ENCODE measurements at regions not wholly inside any gene's neighbourhood (a gene's known extent, or its start where the extent isn't known, plus 50 kb on each side); places are given as distances from the start of the nearest gene placed in this dataset.
"Not testable (repeated sequence)": the region's sequence is repeated elsewhere in the genome, so short reads cannot be mapped to it uniquely, and the experiment has no call there.

- Histone ChIP-seq H3K27ac (ENCODE audit: low read depth in 2 of 2, low read length in 2 of 2) (no peak overlapping the region), H3K27me3 (ENCODE audit: control insufficient read depth, insufficient read depth, low read length) (no peaks in the 10 kb centered on the region), H3K4me3 (ENCODE audit: low read length in 3 of 3) (no peak overlapping the region), H3K36me3 (ENCODE audit: control insufficient read depth in 2 of 3, insufficient read depth in 3 of 3, low read length in 3 of 3) (no peaks in the 10 kb centered on the region), H3K4me1 (ENCODE audit: control insufficient read depth in 2 of 3, insufficient read depth in 2 of 3, low read depth in 1 of 3, low read length in 3 of 3) (no peaks in the 10 kb centered on the region), H3K9me3 (ENCODE audit: control insufficient read depth in 2 of 3, insufficient read depth in 1 of 3, low read length in 3 of 3) (no peaks in the 10 kb centered on the region), H3K9ac (ENCODE audit: low read length in 3 of 3) (no peak overlapping the region)
- FAIRE-seq (peak; percentile 90), DNase-seq (peak in 4 of 5 donors; percentile 18 to 48 (median 31))
- intact Hi-C loops (cut with DNase I), result no loop called here
- TF ChIP-seq, protein P1, sequence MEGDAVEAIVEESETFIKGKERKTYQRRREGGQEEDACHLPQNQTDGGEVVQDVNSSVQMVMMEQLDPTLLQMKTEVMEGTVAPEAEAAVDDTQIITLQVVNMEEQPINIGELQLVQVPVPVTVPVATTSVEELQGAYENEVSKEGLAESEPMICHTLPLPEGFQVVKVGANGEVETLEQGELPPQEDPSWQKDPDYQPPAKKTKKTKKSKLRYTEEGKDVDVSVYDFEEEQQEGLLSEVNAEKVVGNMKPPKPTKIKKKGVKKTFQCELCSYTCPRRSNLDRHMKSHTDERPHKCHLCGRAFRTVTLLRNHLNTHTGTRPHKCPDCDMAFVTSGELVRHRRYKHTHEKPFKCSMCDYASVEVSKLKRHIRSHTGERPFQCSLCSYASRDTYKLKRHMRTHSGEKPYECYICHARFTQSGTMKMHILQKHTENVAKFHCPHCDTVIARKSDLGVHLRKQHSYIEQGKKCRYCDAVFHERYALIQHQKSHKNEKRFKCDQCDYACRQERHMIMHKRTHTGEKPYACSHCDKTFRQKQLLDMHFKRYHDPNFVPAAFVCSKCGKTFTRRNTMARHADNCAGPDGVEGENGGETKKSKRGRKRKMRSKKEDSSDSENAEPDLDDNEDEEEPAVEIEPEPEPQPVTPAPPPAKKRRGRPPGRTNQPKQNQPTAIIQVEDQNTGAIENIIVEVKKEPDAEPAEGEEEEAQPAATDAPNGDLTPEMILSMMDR (IDR thresholded peaks at IDR 0.05; ENCODE audit: borderline replicate concordance, extremely low read depth, insufficient read depth), result no peak
Observed at GRCh38 chrX:53831662-53832635, 145.4 kb upstream of the HUWE1 start.

DNA sequence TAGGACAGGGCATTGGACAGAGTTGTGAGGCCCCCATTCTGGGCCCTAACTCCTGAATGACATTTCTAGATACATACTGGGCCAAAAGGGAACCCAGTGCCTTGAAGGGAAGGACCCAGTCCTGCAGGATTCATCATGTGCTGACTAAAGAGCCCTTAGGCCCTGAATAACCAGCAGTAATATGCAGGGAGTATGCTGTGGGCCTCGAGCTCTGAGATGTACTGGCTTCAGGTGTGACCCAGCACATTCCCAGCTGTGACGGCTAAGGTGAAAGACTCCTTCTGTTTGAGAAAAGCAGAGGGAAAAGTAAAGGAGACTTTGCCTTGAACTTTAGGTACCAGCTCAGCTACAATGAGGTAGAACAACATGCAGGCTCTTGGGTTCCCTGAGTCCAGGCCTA, 138.2 kb upstream of the HUWE1 start:
- FAIRE-seq, result no peak
- H3K27me3 ChIP-seq (ENCODE audit: control insufficient read depth, insufficient read depth, low read length), result no peaks in the 10 kb centered on the region
- no peaks in the 10 kb centered on the region for H3K9me3 ChIP-seq (ENCODE audit: control insufficient read depth in 2 of 3, insufficient read depth in 1 of 3, low read length in 3 of 3)
- TF ChIP-seq, protein P1 (IDR thresholded peaks at IDR 0.05; ENCODE audit: borderline replicate concordance, extremely low read depth, insufficient read depth), result no peak
- H3K36me3 ChIP-seq (ENCODE audit: control insufficient read depth in 2 of 3, insufficient read depth in 3 of 3, low read length in 3 of 3), result no peaks in the 10 kb centered on the region
- no peak for DNase-seq
- H3K27ac ChIP-seq (ENCODE audit: low read depth in 2 of 2, low read length in 2 of 2), result no peak overlapping the region
- no peak overlapping the region for H3K4me3 ChIP-seq (ENCODE audit: low read length in 3 of 3)
- intact Hi-C loops (cut with DNase I), result no loop called here
- H3K4me1 ChIP-seq (ENCODE audit: control insufficient read depth in 2 of 3, insufficient read depth in 2 of 3, low read depth in 1 of 3, low read length in 3 of 3), result no peaks in the 10 kb centered on the region
- no peak overlapping the region for H3K9ac ChIP-seq (ENCODE audit: low read length in 3 of 3)

GRCh38 chrX:53818115-53818514, 131.6 kb upstream of the HUWE1 start:
- H3K4me1 ChIP-seq (ENCODE audit: control insufficient read depth in 2 of 3, insufficient read depth in 2 of 3, low read depth in 1 of 3, low read length in 3 of 3); intact Hi-C loops (cut with DNase I); H3K9ac ChIP-seq (ENCODE audit: low read length in 3 of 3); H3K27me3 ChIP-seq (ENCODE audit: control insufficient read depth, insufficient read depth, low read length); H3K36me3 ChIP-seq (ENCODE audit: control insufficient read depth in 2 of 3, insufficient read depth in 3 of 3, low read length in 3 of 3); DNase-seq; H3K9me3 ChIP-seq (ENCODE audit: control insufficient read depth in 2 of 3, insufficient read depth in 1 of 3, low read length in 3 of 3); H3K4me3 ChIP-seq (ENCODE audit: low read length in 3 of 3); H3K27ac ChIP-seq (ENCODE audit: low read depth in 2 of 2, low read length in 2 of 2); FAIRE-seq: not testable (repeated sequence)

- DNase-seq (no peak), FAIRE-seq (no peak)
- no peaks in the 10 kb centered on the region for H3K4me1 ChIP-seq (ENCODE audit: control insufficient read depth in 2 of 3, insufficient read depth in 2 of 3, low read depth in 1 of 3, low read length in 3 of 3)
- H3K9ac ChIP-seq (ENCODE audit: low read length in 3 of 3), result no peak overlapping the region
- intact Hi-C loops (cut with DNase I), result no loop called here
- no peaks in the 10 kb centered on the region for H3K9me3 ChIP-seq (ENCODE audit: control insufficient read depth in 2 of 3, insufficient read depth in 1 of 3, low read length in 3 of 3)
- H3K4me3 ChIP-seq (ENCODE audit: low read length in 3 of 3), result no peak overlapping the region
- no peaks in the 10 kb centered on the region for H3K27me3 ChIP-seq (ENCODE audit: control insufficient read depth, insufficient read depth, low read length)
- H3K27ac ChIP-seq (ENCODE audit: low read depth in 2 of 2, low read length in 2 of 2), result no peak overlapping the region
- no peaks in the 10 kb centered on the region for H3K36me3 ChIP-seq (ENCODE audit: control insufficient read depth in 2 of 3, insufficient read depth in 3 of 3, low read length in 3 of 3)
- TF ChIP-seq, protein P1 (IDR thresholded peaks at IDR 0.05; ENCODE audit: borderline replicate concordance, extremely low read depth, insufficient read depth), result no peak
Observed at GRCh38 chrX:53817548-53817947, 131.0 kb upstream of the HUWE1 start.
